HG03095 (cell line): ENCODE measurements at regions not wholly inside any gene's neighbourhood (a gene's known extent, or its start where the extent isn't known, plus 50 kb on each side); places are given as distances from the start of the nearest gene placed in this dataset.

Experiments
- ATAC-seq: cut with Tn5 transposase; IDR thresholded peaks from one replicate; pipeline ENCODE4 v1.9.1; 2021; ENCODE audit warnings: moderate library complexity; ENCODE audit not compliant: unreplicated experiment

DNA sequence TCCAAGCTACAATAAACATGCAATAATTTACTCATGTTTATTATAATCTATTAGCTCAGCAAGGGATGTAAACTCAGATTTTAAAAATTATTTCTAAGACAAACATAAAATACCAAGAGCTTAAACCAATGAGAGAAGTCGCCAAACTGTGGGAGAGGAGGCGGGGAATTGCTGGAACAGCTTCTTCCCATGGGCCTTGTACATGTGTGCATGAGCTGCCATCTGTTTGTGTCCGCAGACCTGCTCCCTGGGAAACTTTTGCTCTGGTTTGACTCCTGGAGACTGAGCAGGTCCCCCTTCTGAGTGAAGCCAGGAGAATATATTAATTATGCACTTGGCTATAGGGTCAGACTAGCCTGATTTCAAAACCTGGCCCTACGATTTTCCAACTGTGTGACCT is 655.9 kb upstream of the SOX11 start:
- no peak for ATAC-seq

DNA sequence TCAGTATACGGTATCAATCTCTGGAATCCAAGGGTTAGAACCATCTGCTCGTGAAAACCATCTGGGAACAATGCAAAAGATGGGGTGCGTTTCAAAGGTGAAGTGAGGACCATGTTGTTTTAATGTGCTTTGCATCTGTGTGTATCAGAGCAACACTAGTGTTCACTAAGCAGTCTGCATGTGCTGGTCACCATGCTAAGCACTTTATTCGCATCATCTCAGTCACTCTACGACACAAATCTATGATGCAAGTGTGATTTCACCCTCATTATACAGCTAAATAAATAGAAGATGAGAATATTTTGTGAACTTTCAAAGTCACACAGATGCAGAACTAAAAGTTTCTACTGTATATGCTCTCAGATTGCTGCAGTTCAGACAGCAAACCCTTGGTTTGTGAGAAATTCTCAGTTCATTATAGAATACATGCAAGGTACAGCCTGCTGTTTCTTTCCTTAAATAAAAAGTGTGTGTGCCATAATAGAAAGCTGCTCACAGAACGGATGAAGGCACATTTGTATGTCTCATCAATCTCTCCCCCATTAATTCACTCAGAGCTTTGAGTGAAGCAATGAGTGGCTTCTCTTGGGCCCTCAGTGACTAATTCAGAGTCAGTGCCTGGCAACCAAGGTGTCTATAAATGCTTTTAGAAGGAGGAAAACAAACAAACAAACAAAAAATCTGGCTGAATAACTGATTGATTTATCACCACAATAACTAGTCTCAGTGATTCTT is 652.8 kb upstream of the SOX11 start:
- ATAC-seq: no peak

DNA sequence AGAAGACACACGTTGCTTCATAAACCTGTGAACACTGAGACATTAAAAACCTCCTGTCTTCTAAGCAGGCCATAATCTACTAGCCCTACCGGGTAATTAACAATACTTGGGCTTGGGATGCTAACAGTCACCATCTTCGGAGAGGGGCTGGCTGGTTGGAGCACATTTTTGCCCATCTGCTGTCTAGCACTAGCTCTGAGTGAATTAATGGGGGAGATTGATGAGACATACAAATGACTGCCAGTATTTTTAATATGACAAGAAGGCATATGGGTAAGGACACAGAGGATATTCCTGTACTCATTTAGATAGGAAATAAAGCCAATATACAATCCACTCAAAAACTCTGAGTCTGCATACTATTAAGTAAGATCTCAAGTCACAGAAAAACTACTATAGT is 651.6 kb upstream of the SOX11 start:
- no peak for ATAC-seq

GRCh38 chr2:5041501-5041900 is 650.7 kb upstream of the SOX11 start:
- no peak for ATAC-seq

GRCh38 chr2:5042666-5043440 is 649.3 kb upstream of the SOX11 start:
- ATAC-seq: no peak

DNA sequence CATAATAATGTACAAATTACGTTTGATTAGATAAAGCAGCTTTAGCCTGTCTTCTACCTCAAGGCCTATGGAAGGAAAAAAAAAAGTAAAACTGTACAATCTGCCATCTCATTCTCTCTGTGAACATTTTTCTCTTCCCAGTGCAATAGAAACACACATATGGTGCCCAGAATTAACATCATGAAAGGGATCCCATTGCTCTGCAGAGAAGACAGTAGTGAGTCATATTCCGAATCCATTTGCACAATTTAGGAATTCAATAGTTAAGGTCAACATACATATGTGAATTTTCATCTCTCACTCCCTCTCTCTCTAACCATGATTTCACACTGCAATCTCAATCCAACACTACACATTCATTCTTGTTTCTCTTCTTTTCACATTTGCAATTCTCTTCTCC is 640.9 kb upstream of the SOX11 start:
- no peak for ATAC-seq

- ATAC-seq: no peak
Measured at GRCh38 chr2:5052905-5053304, 639.3 kb upstream of the SOX11 start.

- ATAC-seq: no peak
Measured at GRCh38 chr2:5057891-5058351, 634.3 kb upstream of the SOX11 start.

DNA sequence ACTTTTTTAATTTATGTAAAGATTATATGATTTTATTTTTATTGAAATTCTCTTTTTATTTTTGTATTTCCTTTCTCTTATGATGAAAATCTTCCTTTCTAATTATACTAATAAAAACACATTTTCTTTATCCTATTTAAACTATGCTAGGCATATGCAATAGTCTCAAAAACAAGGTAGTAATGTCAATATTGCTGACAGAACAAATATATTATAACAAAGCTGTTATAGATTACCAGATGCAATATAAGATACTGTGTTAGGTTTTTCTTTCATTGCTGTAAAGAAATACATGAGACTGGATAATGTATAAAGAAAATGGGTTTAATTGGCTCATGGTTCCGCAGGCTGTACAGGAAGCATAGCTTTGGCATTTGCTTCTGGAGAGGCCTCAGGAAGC is 631.2 kb upstream of the SOX11 start:
- ATAC-seq: no peak

- no peak for ATAC-seq
Measured at GRCh38 chr2:5064687-5065086, 627.5 kb upstream of the SOX11 start.

GRCh38 chr2:5067816-5068215 is 624.4 kb upstream of the SOX11 start:
- no peak for ATAC-seq

- ATAC-seq: no peak
Measured at GRCh38 chr2:5070257-5070656, 621.9 kb upstream of the SOX11 start.

GRCh38 chr2:5074733-5075132 is 617.5 kb upstream of the SOX11 start:
- no peak for ATAC-seq

- no peak for ATAC-seq
Measured at GRCh38 chr2:5076599-5076998, 615.6 kb upstream of the SOX11 start.

GRCh38 chr2:5077479-5078089 is 614.6 kb upstream of the SOX11 start:
- no peak for ATAC-seq

DNA sequence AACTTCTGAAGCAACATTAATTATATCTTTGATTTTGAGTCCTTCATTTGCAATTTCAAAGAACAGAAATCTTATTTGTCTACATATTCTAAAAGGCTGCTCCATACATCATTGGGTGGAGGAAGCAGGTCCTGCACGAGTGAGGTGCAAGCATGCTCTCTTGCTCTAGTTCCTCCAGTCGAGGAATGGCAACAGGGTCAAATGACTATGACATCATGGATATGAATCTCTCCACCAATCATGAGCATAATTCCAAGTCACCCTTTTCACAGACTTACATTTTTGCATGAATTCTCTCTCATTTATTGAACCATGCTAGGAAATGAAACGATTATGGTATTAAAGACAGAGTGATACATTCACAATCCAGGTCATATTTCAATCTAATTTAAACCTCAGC is 608.8 kb upstream of the SOX11 start:
- no peak for ATAC-seq

- ATAC-seq: no peak
Measured at GRCh38 chr2:5089409-5089808, 602.8 kb upstream of the SOX11 start.

GRCh38 chr2:5093056-5093455 is 599.1 kb upstream of the SOX11 start:
- no peak for ATAC-seq

DNA sequence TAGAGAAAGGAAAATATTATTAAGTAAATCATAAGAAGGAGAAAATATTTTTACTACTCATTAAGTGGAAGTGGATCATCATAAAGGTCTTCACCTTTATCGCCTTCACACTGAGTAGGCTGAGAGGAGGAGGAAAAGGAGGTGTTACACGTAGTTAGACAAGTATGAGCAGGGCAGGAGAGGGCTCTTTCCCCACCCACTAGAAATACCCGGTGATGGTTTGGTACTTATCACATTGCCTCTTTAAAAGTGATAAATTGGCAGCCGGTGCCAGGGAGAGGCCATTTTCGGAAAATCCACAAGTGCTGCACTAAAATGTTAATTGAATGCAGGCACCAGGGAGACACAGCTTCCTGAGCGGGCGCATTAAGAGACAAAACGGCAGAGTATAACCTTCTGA is 598.7 kb upstream of the SOX11 start:
- no peak for ATAC-seq

DNA sequence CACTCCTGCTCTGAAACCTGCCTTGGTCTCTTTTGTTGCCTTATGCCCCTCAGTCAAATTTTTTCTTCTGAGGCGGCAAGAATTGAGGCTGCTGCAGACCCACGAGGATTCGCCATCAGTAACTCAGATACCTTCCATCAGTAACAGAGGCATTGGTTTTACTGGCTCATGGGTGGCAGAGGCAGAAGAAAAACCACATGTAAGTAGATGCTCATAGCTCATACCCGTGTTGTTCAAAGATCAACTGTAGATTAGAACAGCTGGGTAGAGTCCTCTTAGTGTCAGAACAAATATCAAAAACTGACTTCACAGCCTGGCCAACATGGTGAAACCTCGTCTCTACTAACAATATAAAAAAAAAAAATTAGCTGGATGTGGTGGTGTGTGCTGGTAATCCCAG is 598.0 kb upstream of the SOX11 start:
- ATAC-seq: no peak

- ATAC-seq: no peak
Measured at GRCh38 chr2:5098286-5098685, 593.9 kb upstream of the SOX11 start.

GRCh38 chr2:5102823-5103222 is 589.4 kb upstream of the SOX11 start:
- no peak for ATAC-seq
